SK-N-SH treated with all-trans-retinoic acid at 6 μM for 48 hours (cell line): ENCODE measurements at regions not wholly inside any gene's neighbourhood (a gene's known extent, or its start where the extent isn't known, plus 50 kb on each side); places are given as distances from the start of the nearest gene placed in this dataset.

Source experiments
- ARNTL ChIP-seq: fragments of 450-650 bp; formaldehyde crosslinking; IDR thresholded peaks from 2 replicates; pipeline ENCODE4 v1.5.0; 2020; ENCODE audit warnings: low read depth, mild to moderate bottlenecking, moderate library complexity, borderline replicate concordance
- BACH2 ChIP-seq: fragments of 250-450 bp; sonication (Bioruptor Pico); IDR thresholded peaks from 2 replicates; pipeline ENCODE4 v1.9.0; 2021; ENCODE audit warnings: mild to moderate bottlenecking, borderline replicate concordance
- CSRNP3 ChIP-seq: fragments of 250-450 bp; sonication (Bioruptor Pico); IDR thresholded peaks from 2 replicates; pipeline ENCODE4 v1.5.1; 2021; ENCODE audit warnings: mild to moderate bottlenecking, moderate library complexity
- GLIS3 ChIP-seq: fragments of 250-450 bp; sonication (Bioruptor Pico); IDR thresholded peaks from 2 replicates; pipeline ENCODE4 v1.5.0; 2020; ENCODE audit warnings: mild to moderate bottlenecking, moderate library complexity
- OSR1 ChIP-seq: fragments of 250-450 bp; sonication (Bioruptor Pico); IDR thresholded peaks from 2 replicates; pipeline ENCODE4 v1.8.0; 2022; ENCODE audit warnings: moderate library complexity, mild to moderate bottlenecking, inconsistent platforms
- PATZ1 ChIP-seq: fragments of 250-450 bp; sonication (Bioruptor Pico); IDR thresholded peaks from 2 replicates; pipeline ENCODE4 v1.8.0; 2020; ENCODE audit warnings: mild to moderate bottlenecking, moderate library complexity, borderline replicate concordance
- POU6F1 ChIP-seq: fragments of 250-450 bp; sonication (Bioruptor Pico); IDR thresholded peaks from 2 replicates; pipeline ENCODE4 v1.8.0; 2021; ENCODE audit warnings: low read depth, mild to moderate bottlenecking, moderate library complexity, borderline replicate concordance
- PPARA ChIP-seq: fragments of 250-450 bp; sonication (Bioruptor Pico); IDR thresholded peaks from 2 replicates; pipeline ENCODE4 v1.5.0; 2020; ENCODE audit warnings: mild to moderate bottlenecking, borderline replicate concordance
- RARB ChIP-seq: fragments of 250-450 bp; sonication (Bioruptor Pico); IDR thresholded peaks from 2 replicates; pipeline ENCODE4 v1.8.0; 2021; ENCODE audit warnings: mild to moderate bottlenecking, moderate library complexity
- ZFP3 ChIP-seq: fragments of 250-450 bp; sonication (Bioruptor Pico); IDR thresholded peaks from 2 replicates; pipeline ENCODE4 v1.5.0; 2020; ENCODE audit warnings: mild to moderate bottlenecking, moderate library complexity
- ZFP30 ChIP-seq: fragments of 450-650 bp; formaldehyde crosslinking; IDR thresholded peaks from 2 replicates; pipeline ENCODE4 v1.5.0; 2022; ENCODE audit warnings: mild to moderate bottlenecking, moderate library complexity
- ZNF565 ChIP-seq: fragments of 450-650 bp; formaldehyde crosslinking; conservative IDR thresholded peaks from 2 replicates; pipeline ENCODE4 v1.5.0; 2020; ENCODE audit warnings: low read depth, mild to moderate bottlenecking, moderate library complexity

- TF ChIP-seq BACH2: no peak
- no peak for TF ChIP-seq GLIS3
- no peak for TF ChIP-seq CSRNP3
- TF ChIP-seq RARB (CRISPR knock-in tag): no peak
- TF ChIP-seq ZFP30: no peak
- no peak for TF ChIP-seq PATZ1 (CRISPR knock-in tag)
- no peak for TF ChIP-seq ZNF565 (CRISPR knock-in tag)
- no peak for TF ChIP-seq ZFP3 (CRISPR knock-in tag)
- no peak for TF ChIP-seq OSR1 (CRISPR knock-in tag)
- no peak for TF ChIP-seq POU6F1 (CRISPR knock-in tag)
- no peak for TF ChIP-seq ARNTL (CRISPR knock-in tag)
- TF ChIP-seq PPARA (CRISPR knock-in tag): no peak
These were observed 85.6 kb downstream of the ZNF330 start for GRCh38 chr4:141306331-141306730.
